ENCODE measurements at regions not wholly inside any gene's neighbourhood (a gene's known extent, or its start where the extent isn't known, plus 50 kb on each side); places are given as distances from the start of the nearest gene placed in this dataset.
"Not testable (repeated sequence)": the region's sequence is repeated elsewhere in the genome, so short reads cannot be mapped to it uniquely, and the experiment has no call there.

GRCh38 chr15:84112025-84112424, 123.5 kb upstream of the GOLGA6L4 start:
- Histone ChIP-seq H4K20me1 (ENCODE audit: insufficient read depth) (no peaks in the 10 kb centered on the region), H3K27me3 (ENCODE audit: insufficient read depth, low read depth, low read length) (no peaks in the 10 kb centered on the region)
- TF ChIP-seq EP300 (conservative IDR thresholded peaks at IDR 0.05; ENCODE audit: poor library complexity, severe bottlenecking) (no peak), TAF1 (IDR thresholded peaks at IDR 0.05; ENCODE audit: low read depth) (no peak), CTCF (IDR thresholded peaks at IDR 0.05; ENCODE audit: poor library complexity, severe bottlenecking) (no peak), POLR2AphosphoS5 (IDR thresholded peaks at IDR 0.05) (no peak), REST (IDR thresholded peaks at IDR 0.05; ENCODE audit: borderline replicate concordance) (no peak), RAD21 (conservative IDR thresholded peaks at IDR 0.05) (no peak), SMC3 (conservative IDR thresholded peaks at IDR 0.05; ENCODE audit: poor library complexity) (no peak), EZH2 (IDR thresholded peaks at IDR 0.05; ENCODE audit: borderline replicate concordance, insufficient read depth, low read length, poor library complexity, severe bottlenecking) (no peak), MXI1 (conservative IDR thresholded peaks at IDR 0.05; ENCODE audit: poor library complexity, severe bottlenecking) (no peak)

GRCh38 chr15:84113919-84114318, 121.7 kb upstream of the GOLGA6L4 start:
- Histone ChIP-seq H3K4me3 (ENCODE audit: low read length) (no peak overlapping the region), H3K27me3 (ENCODE audit: insufficient read depth, low read depth, low read length) (no peaks in the 10 kb centered on the region), H3K27ac (ENCODE audit: low read length) (no peak overlapping the region), H3K79me2 (replicated peaks; ENCODE audit: insufficient read depth, low read length) (no peaks in the 10 kb centered on the region), H2AFZ (ENCODE audit: low read depth, low read length) (no peak overlapping the region), H3F3A (ENCODE audit: insufficient read depth, low read length, poor library complexity, severe bottlenecking) (no peaks in the 10 kb centered on the region), H4K20me1 (ENCODE audit: insufficient read depth) (no peaks in the 10 kb centered on the region), H3K9me3 (ENCODE audit: low read length) (no peaks in the 10 kb centered on the region), H3K4me2 (ENCODE audit: low read length) (no peak overlapping the region), H3K9me2 (ENCODE audit: insufficient read depth, low read length) (no peaks in the 10 kb centered on the region), H3K36me3 (ENCODE audit: insufficient read depth, low read length) (no peaks in the 10 kb centered on the region), H3K9ac (ENCODE audit: low read length) (no peak overlapping the region)
- no peak for TF ChIP-seq CTCF (IDR thresholded peaks at IDR 0.05; ENCODE audit: poor library complexity, severe bottlenecking)
- TF ChIP-seq REST (IDR thresholded peaks at IDR 0.05; ENCODE audit: borderline replicate concordance): no peak
- TF ChIP-seq MXI1 (conservative IDR thresholded peaks at IDR 0.05; ENCODE audit: poor library complexity, severe bottlenecking): no peak
- no peak for TF ChIP-seq POLR2AphosphoS5 (IDR thresholded peaks at IDR 0.05)
- no peak for TF ChIP-seq TAF1 (IDR thresholded peaks at IDR 0.05; ENCODE audit: low read depth)
- no peak for TF ChIP-seq SMC3 (conservative IDR thresholded peaks at IDR 0.05; ENCODE audit: poor library complexity)
- no peak for TF ChIP-seq EP300 (conservative IDR thresholded peaks at IDR 0.05; ENCODE audit: poor library complexity, severe bottlenecking)
- TF ChIP-seq EZH2 (IDR thresholded peaks at IDR 0.05; ENCODE audit: borderline replicate concordance, insufficient read depth, low read length, poor library complexity, severe bottlenecking): no peak
- no peak for TF ChIP-seq RAD21 (conservative IDR thresholded peaks at IDR 0.05)

More at GRCh38 chr15:84112025-84112424, 123.5 kb upstream of the GOLGA6L4 start:
- Histone ChIP-seq H3K9me2 (ENCODE audit: insufficient read depth, low read length) (no peaks in the 10 kb centered on the region), H3K4me2 (ENCODE audit: low read length) (no peak overlapping the region), H3K4me3 (ENCODE audit: low read length) (no peak overlapping the region), H3K79me2 (replicated peaks; ENCODE audit: insufficient read depth, low read length) (no peaks in the 10 kb centered on the region), H3K27ac (ENCODE audit: low read length) (no peak overlapping the region), H3K9me3 (ENCODE audit: low read length) (no peaks in the 10 kb centered on the region), H2AFZ (ENCODE audit: low read depth, low read length) (no peak overlapping the region), H3K36me3 (ENCODE audit: insufficient read depth, low read length) (no peaks in the 10 kb centered on the region), H3K9ac (ENCODE audit: low read length) (no peak overlapping the region), H3F3A (ENCODE audit: insufficient read depth, low read length, poor library complexity, severe bottlenecking) (no peaks in the 10 kb centered on the region)

GRCh38 chr15:84114680-84115079, 120.9 kb upstream of the GOLGA6L4 start:
- not testable (repeated sequence) for H3K36me3 ChIP-seq (ENCODE audit: insufficient read depth, low read length); H3K27ac ChIP-seq (ENCODE audit: low read length); H3K9me3 ChIP-seq (ENCODE audit: low read length); H3K27me3 ChIP-seq (ENCODE audit: insufficient read depth, low read depth, low read length); H3F3A ChIP-seq (ENCODE audit: insufficient read depth, low read length, poor library complexity, severe bottlenecking); H3K4me3 ChIP-seq (ENCODE audit: low read length); H3K79me2 ChIP-seq (replicated peaks; ENCODE audit: insufficient read depth, low read length); H4K20me1 ChIP-seq (ENCODE audit: insufficient read depth); H3K4me2 ChIP-seq (ENCODE audit: low read length); H2AFZ ChIP-seq (ENCODE audit: low read depth, low read length); H3K9me2 ChIP-seq (ENCODE audit: insufficient read depth, low read length); H3K9ac ChIP-seq (ENCODE audit: low read length)

All from neural cell (in vitro differentiated cells).